ENCODE measurements at regions not wholly inside any gene's neighbourhood (a gene's known extent, or its start where the extent isn't known, plus 50 kb on each side); places are given as distances from the start of the nearest gene placed in this dataset.

DNA sequence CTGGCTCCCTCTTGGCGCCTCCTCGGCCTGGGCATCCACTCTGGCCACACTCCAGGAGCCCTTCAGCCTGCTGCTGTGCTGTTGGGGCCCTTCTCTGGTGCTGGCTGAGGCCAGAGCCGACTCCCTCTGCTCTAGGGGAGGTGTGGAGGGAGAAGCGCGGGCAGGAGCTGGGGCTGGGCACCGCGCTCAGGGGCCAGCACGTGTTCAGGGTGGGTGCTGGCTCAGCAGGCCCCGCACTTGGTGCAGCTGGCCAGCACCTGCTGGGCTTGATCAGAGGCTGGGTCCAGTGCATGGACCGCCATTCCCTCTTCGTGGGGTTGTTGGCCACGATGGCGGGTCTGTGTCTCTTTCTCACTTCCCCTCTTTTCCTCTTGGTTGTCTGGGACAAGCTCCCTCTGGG lies 2381.0 kb downstream of the LRRC4C start:
- H4K20me1 ChIP-seq (ENCODE audit: insufficient read depth) = no peaks in the 10 kb centered on the region
- RAD21 ChIA-PET (ENCODE audit: low non-redundant PET in 1 of 2, low total read pairs in 2 of 2, uncharacterized antibody in 2 of 2, unreplicated experiment in 2 of 2) = no interaction called here
- H3K4me3 ChIP-seq (replicated peaks in 1 of 2; ENCODE audit: low read depth in 1 of 2, low read length in 2 of 2) = no peak overlapping the region
- H3K4me2 ChIP-seq (ENCODE audit: low read length) = no peak overlapping the region
- no peak overlapping the region for H3K27ac ChIP-seq (ENCODE audit: low read depth, low read length)
- no peak for TF ChIP-seq CEBPB (IDR thresholded peaks at IDR 0.05; ENCODE audit: low read depth)
- TF ChIP-seq, protein P1, sequence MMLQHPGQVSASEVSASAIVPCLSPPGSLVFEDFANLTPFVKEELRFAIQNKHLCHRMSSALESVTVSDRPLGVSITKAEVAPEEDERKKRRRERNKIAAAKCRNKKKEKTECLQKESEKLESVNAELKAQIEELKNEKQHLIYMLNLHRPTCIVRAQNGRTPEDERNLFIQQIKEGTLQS (IDR thresholded peaks at IDR 0.05) = no peak
- TF ChIP-seq SRF (IDR thresholded peaks at IDR 0.05; ENCODE audit: low read depth) = no peak
- TF ChIP-seq POLR2A (IDR thresholded peaks at IDR 0.05; ENCODE audit: borderline replicate concordance, extremely low read depth, insufficient read depth, insufficient read length) = no peak
- no peak for TF ChIP-seq EZH2 (IDR thresholded peaks at IDR 0.05)
- no peak for TF ChIP-seq JUND (IDR thresholded peaks at IDR 0.05)
- TF ChIP-seq, protein P2, sequence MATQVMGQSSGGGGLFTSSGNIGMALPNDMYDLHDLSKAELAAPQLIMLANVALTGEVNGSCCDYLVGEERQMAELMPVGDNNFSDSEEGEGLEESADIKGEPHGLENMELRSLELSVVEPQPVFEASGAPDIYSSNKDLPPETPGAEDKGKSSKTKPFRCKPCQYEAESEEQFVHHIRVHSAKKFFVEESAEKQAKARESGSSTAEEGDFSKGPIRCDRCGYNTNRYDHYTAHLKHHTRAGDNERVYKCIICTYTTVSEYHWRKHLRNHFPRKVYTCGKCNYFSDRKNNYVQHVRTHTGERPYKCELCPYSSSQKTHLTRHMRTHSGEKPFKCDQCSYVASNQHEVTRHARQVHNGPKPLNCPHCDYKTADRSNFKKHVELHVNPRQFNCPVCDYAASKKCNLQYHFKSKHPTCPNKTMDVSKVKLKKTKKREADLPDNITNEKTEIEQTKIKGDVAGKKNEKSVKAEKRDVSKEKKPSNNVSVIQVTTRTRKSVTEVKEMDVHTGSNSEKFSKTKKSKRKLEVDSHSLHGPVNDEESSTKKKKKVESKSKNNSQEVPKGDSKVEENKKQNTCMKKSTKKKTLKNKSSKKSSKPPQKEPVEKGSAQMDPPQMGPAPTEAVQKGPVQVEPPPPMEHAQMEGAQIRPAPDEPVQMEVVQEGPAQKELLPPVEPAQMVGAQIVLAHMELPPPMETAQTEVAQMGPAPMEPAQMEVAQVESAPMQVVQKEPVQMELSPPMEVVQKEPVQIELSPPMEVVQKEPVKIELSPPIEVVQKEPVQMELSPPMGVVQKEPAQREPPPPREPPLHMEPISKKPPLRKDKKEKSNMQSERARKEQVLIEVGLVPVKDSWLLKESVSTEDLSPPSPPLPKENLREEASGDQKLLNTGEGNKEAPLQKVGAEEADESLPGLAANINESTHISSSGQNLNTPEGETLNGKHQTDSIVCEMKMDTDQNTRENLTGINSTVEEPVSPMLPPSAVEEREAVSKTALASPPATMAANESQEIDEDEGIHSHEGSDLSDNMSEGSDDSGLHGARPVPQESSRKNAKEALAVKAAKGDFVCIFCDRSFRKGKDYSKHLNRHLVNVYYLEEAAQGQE (IDR thresholded peaks at IDR 0.05; ENCODE audit: low read depth) = no peak
- no peak for TF ChIP-seq SP1 (IDR thresholded peaks at IDR 0.05; ENCODE audit: low read depth)
- TF ChIP-seq RAD21 (IDR thresholded peaks at IDR 0.05; ENCODE audit: low read depth) = no peak
- no peak for TF ChIP-seq FOSL1 (IDR thresholded peaks at IDR 0.05; ENCODE audit: low read depth)
- no peak for TF ChIP-seq TCF7L2 (IDR thresholded peaks at IDR 0.05; ENCODE audit: borderline replicate concordance, extremely low read depth, insufficient read depth, insufficient read length)
- TF ChIP-seq CBX3 (IDR thresholded peaks at IDR 0.05; ENCODE audit: low read depth) = no peak
- TF ChIP-seq EZH2phosphoT487 (IDR thresholded peaks at IDR 0.05; ENCODE audit: borderline replicate concordance) = no peak
- TF ChIP-seq, protein P3, sequence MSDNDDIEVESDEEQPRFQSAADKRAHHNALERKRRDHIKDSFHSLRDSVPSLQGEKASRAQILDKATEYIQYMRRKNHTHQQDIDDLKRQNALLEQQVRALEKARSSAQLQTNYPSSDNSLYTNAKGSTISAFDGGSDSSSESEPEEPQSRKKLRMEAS (IDR thresholded peaks at IDR 0.05) = no peak
- TF ChIP-seq YY1 (IDR thresholded peaks at IDR 0.05; ENCODE audit: extremely low read depth, insufficient replicate concordance, low read depth, low read length) = no peak
- no peak for TF ChIP-seq ZFX (IDR thresholded peaks at IDR 0.05)
- TF ChIP-seq POLR2AphosphoS5 (IDR thresholded peaks at IDR 0.05; ENCODE audit: low read depth, low read length) = no peak
- TF ChIP-seq ZNF274 (IDR thresholded peaks at IDR 0.05; ENCODE audit: low read depth, low read length) = no peak
- DNase-seq (ENCODE audit: low read depth, low spot score) = no peak
- POLR2A ChIA-PET = no interaction called here
- H3K4me1 ChIP-seq (ENCODE audit: control insufficient read depth in 1 of 2, insufficient read depth in 2 of 2, low read length in 2 of 2) = no peaks in the 10 kb centered on the region
- H3K36me3 ChIP-seq (ENCODE audit: control insufficient read depth in 1 of 2, insufficient read depth in 2 of 2, low read length in 2 of 2) = no peaks in the 10 kb centered on the region
- intact Hi-C loops (cut with micrococcal nuclease) = no loop called here
- no peaks in the 10 kb centered on the region for H3K9me2 ChIP-seq (ENCODE audit: insufficient read depth)
- H3K9me3 ChIP-seq (ENCODE audit: control insufficient read depth in 1 of 2, insufficient read depth in 1 of 2, low read depth in 1 of 2, low read length in 2 of 2) = peaks cover 14% of the 10 kb centered on the region in 2 experiments; a peak in 3 of 4 replicates
- no peaks in the 10 kb centered on the region for H3K27me3 ChIP-seq (ENCODE audit: insufficient read depth, low read length)
- H3K79me2 ChIP-seq (ENCODE audit: insufficient read depth, low read length) = no peaks in the 10 kb centered on the region
- no peak overlapping the region for H3K9ac ChIP-seq (ENCODE audit: low read length)
- BruUV-seq (replicated peaks) = no TSS peak
- CTCF ChIA-PET = no interaction called here
- ATAC-seq = no peak
- H2AFZ ChIP-seq (ENCODE audit: low read depth, low read length, poor library complexity, severe bottlenecking) = no peak overlapping the region
